ENCODE measurements at regions not wholly inside any gene's neighbourhood (a gene's known extent, or its start where the extent isn't known, plus 50 kb on each side); places are given as distances from the start of the nearest gene placed in this dataset.
"Not testable (repeated sequence)": the region's sequence is repeated elsewhere in the genome, so short reads cannot be mapped to it uniquely, and the experiment has no call there.

DNA sequence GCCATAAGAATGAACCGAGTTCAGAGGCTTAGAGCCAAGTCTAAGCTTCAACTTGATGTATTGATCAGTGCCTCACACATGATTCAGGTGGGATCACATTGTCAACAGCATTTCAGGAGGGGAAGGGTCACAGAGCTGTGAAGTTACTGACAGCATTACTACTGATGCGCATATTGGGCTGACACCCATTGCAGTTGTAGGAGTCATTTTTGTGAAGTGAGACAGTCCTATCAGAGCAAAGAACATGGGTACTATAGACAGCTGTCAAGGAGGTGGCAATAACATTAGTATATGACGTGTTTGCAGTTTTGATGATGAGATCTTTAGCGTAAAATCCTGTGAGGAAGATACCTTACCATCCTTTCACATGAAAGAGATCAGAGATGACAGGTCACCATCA, 206.0 kb upstream of the RBM19 start:
- Mint-ChIP-seq H3K27me3 (no peaks in the 10 kb centered on the region), H3K9me3 (no peaks in the 10 kb centered on the region), H3K4me3 (no peak overlapping the region), H3K27ac (no peak overlapping the region), H3K4me1 (ENCODE audit: low read depth) (no peaks in the 10 kb centered on the region), H3K36me3 (no peaks in the 10 kb centered on the region)
- DNase-seq = no peak
- POLR2A ChIA-PET = no interaction called here
- intact Hi-C loops (cut with micrococcal nuclease) = no loop called here
- CTCF ChIA-PET = no interaction called here

DNA sequence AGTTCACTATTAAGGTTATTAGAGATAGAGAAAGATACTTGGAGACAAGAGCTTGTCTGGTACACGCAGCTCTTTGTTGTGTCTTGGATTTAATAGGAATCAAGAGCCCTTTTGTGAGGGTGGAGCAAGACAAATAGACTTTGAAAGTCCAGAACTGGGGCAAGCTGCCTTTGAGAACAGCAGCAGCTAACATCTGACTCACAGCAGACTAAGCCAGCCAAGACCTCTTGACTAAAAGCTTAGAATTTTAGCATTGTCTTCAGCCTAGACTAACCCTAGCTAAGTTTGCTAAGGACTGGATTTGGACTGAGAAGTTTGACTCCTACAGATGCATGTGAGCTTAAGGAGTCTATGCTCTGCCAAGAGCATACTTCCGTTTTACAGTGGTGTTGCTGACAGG, 201.9 kb upstream of the RBM19 start:
- CTCF ChIA-PET = interaction anchor here (3.5 kb wide), 1 partner anchor 340 kb away, joined by 10 read pairs; no protein-coding TSS in a partner anchor
- POLR2A ChIA-PET = no interaction called here
- H3K4me1 Mint-ChIP-seq (ENCODE audit: low read depth) = no peaks in the 10 kb centered on the region

DNA sequence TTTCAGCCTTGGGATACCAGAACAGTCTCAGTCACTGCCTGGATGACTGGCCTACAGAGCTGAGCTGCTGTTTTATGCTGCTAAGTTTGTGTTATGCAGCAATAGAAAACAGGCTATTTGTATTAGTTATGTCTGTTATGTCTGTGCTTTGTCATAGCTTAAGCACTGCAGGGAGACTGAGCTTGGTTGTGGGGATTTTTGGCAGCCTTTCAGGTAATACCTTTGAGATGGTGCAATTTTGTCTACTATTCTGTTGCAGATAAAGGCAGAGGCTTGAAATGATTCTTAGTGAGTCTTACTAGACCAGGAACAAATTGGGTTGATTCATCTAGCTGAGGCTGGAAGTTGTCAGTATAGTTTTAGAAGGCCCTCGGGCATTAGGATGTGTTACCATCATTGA, 201.3 kb upstream of the RBM19 start:
- ChIA-PET CTCF (interaction anchor here (3.5 kb wide), 1 partner anchor 341 kb away, joined by 10 read pairs; no protein-coding TSS in a partner anchor), POLR2A (no interaction called here)
- no peak overlapping the region for H3K4me3 Mint-ChIP-seq
- H3K36me3 Mint-ChIP-seq = no peaks in the 10 kb centered on the region
- H3K9me3 Mint-ChIP-seq = no peaks in the 10 kb centered on the region
- intact Hi-C loops (cut with micrococcal nuclease) = no loop called here
- DNase-seq = no peak
- no peak overlapping the region for H3K27ac Mint-ChIP-seq
- H3K27me3 Mint-ChIP-seq = no peaks in the 10 kb centered on the region
- no peaks in the 10 kb centered on the region for H3K4me1 Mint-ChIP-seq (ENCODE audit: low read depth)

More for the DNA sequence above, 201.9 kb upstream of the RBM19 start:
- H3K27me3 Mint-ChIP-seq = no peaks in the 10 kb centered on the region
- DNase-seq = no peak
- no peaks in the 10 kb centered on the region for H3K36me3 Mint-ChIP-seq
- intact Hi-C loops (cut with micrococcal nuclease) = no loop called here
- no peaks in the 10 kb centered on the region for H3K9me3 Mint-ChIP-seq
- H3K27ac Mint-ChIP-seq = no peak overlapping the region
- H3K4me3 Mint-ChIP-seq = no peak overlapping the region

DNA sequence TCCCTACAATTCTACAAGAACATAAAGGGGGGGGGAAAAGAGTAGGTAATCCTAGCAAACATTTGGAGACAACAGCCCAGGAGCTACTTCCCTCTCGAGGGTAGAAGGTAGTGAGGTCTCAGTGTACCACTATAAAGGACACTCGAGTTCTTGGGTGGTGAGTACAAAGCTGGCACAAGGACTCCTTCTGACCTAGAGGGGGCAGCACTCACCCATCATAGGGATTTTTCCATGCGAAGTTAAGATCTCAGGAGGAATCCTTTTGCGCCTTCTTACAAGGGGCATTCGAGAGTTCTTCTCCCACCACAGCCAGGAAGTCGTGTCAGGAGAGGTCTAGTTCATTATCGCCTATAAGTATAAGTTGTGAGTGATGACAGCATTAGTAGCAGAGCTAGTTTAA, 200.2 kb upstream of the RBM19 start:
- Mint-ChIP-seq H3K9me3 (no peaks in the 10 kb centered on the region), H3K36me3 (no peaks in the 10 kb centered on the region), H3K4me3 (no peak overlapping the region), H3K27ac (no peak overlapping the region), H3K4me1 (ENCODE audit: low read depth) (no peaks in the 10 kb centered on the region), H3K27me3 (no peaks in the 10 kb centered on the region)
- POLR2A ChIA-PET = no interaction called here
- intact Hi-C loops (cut with micrococcal nuclease) = no loop called here
- CTCF ChIA-PET = interaction anchor here (0.9 to 3.5 kb wide), 2 partner anchors 13 to 342 kb away, joined by 3 to 10 read pairs; no protein-coding TSS in a partner anchor
- DNase-seq = no peak

DNA sequence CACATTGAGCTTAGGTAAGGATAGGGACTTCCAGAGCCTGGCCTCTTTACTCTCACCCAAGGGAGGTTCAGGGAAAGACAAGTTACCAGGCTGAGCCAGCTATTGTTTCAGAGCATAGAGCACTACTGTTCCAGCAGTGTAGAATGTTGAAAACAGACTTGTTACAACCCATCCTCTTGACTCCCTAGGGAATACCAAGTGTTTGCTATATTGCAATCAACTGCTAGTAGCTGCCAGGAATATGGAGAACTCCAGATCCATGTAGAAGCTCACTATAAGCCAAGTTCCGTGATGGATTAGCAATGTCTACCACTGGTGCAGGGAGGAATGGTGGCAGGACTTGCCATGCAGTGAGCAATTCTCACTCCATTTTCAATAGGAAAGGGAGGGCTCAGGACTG, 199.8 kb upstream of the RBM19 start:
- Mint-ChIP-seq H3K36me3 (no peaks in the 10 kb centered on the region), H3K9me3 (no peaks in the 10 kb centered on the region), H3K27me3 (no peaks in the 10 kb centered on the region), H3K27ac (no peak overlapping the region), H3K4me3 (no peak overlapping the region), H3K4me1 (ENCODE audit: low read depth) (no peaks in the 10 kb centered on the region)
- intact Hi-C loops (cut with micrococcal nuclease) = no loop called here
- DNase-seq = no peak
- CTCF ChIA-PET = interaction anchor here (3.5 kb wide), 1 partner anchor 342 kb away, joined by 10 read pairs; no protein-coding TSS in a partner anchor
- POLR2A ChIA-PET = no interaction called here

DNA sequence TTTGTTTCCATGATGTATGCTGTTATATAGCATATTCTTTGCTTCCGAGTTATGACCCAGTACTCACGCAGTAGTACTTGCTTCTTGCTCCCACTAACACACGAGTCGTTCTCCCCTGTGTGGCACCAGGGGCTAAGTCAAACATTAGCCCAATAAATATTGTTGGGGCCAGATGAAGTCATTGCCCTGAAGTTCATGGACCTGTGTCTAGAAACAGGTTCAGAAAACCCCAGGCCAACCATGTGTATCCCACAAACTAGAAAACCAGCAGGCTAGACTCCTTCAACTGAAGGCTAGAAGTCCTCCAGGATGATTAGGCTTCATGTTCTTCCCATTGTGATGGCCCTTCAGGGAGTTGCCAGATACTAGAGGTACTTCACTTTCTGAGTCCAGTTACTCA, 198.2 kb upstream of the RBM19 start:
- no peak overlapping the region for H3K4me3 Mint-ChIP-seq
- ChIA-PET POLR2A (no interaction called here), CTCF (no interaction called here)
- H3K4me1 Mint-ChIP-seq (ENCODE audit: low read depth) = no peaks in the 10 kb centered on the region
- no peak for DNase-seq
- H3K36me3 Mint-ChIP-seq = no peaks in the 10 kb centered on the region
- intact Hi-C loops (cut with micrococcal nuclease) = no loop called here
- H3K27me3 Mint-ChIP-seq = no peaks in the 10 kb centered on the region
- H3K27ac Mint-ChIP-seq = no peak overlapping the region
- no peaks in the 10 kb centered on the region for H3K9me3 Mint-ChIP-seq

DNA sequence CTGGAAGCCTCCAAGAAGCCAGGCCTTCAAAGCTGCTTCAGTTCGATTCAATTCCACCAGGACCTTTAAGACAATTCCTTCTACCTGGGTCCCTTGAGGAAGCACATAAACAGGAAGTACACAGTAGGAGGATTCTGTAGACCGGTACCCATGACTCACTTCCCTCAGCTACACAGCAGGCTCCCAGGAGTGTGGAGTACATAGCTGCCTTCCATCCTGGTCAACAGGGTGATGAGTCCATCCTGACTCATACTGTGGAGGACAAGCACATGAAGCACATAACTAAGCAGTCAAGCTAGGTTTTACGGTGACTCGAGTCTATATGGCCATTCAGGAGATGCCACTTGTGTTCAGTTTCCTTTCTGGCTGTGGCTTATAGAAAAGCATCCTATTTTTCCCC, 197.6 kb upstream of the RBM19 start:
- H3K27me3 Mint-ChIP-seq = no peaks in the 10 kb centered on the region
- ChIA-PET POLR2A (no interaction called here), CTCF (no interaction called here)
- H3K4me3 Mint-ChIP-seq = no peak overlapping the region
- intact Hi-C loops (cut with micrococcal nuclease) = no loop called here
- no peaks in the 10 kb centered on the region for H3K4me1 Mint-ChIP-seq (ENCODE audit: low read depth)
- DNase-seq = no peak
- H3K9me3 Mint-ChIP-seq = no peaks in the 10 kb centered on the region
- no peaks in the 10 kb centered on the region for H3K36me3 Mint-ChIP-seq
- no peak overlapping the region for H3K27ac Mint-ChIP-seq

DNA sequence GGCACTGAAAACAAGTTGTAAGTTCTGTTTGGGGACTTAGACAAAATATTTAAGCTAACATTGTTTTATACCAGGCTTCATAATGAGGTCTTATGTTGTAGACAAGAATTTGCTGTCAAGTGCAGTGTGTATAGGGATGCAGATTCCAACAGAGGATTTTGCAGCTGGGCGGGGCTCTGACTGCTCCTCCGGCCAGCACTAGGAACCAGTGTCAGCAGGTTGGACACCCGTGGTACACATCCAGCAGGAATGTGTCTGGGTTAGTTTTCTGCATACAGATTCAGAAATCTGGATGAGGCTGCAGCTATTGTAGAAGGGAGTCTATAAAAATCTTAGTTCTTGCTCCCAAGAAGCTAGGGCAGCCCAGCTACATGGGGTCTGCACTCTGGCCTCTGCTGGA, 194.3 kb upstream of the RBM19 start:
- no peak for DNase-seq
- ChIA-PET CTCF (no interaction called here), POLR2A (no interaction called here)
- Mint-ChIP-seq H3K36me3 (no peaks in the 10 kb centered on the region), H3K9me3 (no peaks in the 10 kb centered on the region), H3K27ac (no peak overlapping the region), H3K27me3 (no peaks in the 10 kb centered on the region), H3K4me1 (ENCODE audit: low read depth) (no peaks in the 10 kb centered on the region), H3K4me3 (no peak overlapping the region)
- intact Hi-C loops (cut with micrococcal nuclease) = no loop called here

DNA sequence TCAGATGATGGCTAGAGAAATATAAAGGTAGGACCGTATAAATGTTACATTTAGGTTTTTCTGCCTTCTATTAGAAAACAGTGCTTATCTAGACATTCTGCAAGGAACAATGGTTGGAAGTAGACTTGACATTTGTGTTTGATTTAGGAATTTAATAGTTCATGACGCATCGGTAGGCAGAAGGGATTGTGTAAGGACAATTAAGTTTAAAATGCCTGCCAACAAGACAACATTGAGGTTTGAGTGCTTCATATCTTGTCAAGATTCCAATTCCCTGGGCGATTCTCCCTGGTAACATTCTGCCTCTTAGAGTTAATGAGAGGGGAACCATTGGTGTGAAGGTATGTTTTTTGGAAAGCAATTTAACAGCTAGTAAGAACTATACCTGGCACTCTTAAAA, 186.8 kb upstream of the RBM19 start:
- DNase-seq = no peak
- POLR2A ChIA-PET = no interaction called here
- H3K4me3 Mint-ChIP-seq = no peak overlapping the region
- no peaks in the 10 kb centered on the region for H3K36me3 Mint-ChIP-seq
- H3K4me1 Mint-ChIP-seq (ENCODE audit: low read depth) = no peaks in the 10 kb centered on the region
- H3K27ac Mint-ChIP-seq = no peak overlapping the region
- H3K9me3 Mint-ChIP-seq = no peaks in the 10 kb centered on the region
- no peaks in the 10 kb centered on the region for H3K27me3 Mint-ChIP-seq
- CTCF ChIA-PET = interaction anchor here (1.1 kb wide), 1 partner anchor 14 kb away, joined by 3 read pairs; no protein-coding TSS in a partner anchor
- intact Hi-C loops (cut with micrococcal nuclease) = no loop called here

DNA sequence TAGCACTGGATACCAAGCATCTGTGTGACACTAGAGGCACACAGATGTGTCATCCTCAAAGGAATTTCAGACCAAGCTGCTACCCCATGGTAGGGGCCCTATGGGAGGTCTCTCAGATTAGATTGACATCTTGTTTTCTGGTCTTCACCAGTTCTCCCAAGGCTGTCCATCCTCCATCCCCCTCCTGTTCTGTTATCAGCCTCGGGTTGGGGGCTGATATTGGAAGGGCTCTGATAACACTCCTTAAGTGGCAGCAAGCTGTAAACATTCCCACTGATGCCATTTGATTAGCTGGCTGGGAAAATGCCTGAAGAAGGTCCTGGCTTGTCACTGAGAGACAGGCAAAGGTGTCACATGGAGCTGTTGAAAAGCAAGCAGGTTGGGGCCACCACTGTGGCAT, 185.9 kb upstream of the RBM19 start:
- no peak overlapping the region for H3K4me3 Mint-ChIP-seq
- H3K4me1 Mint-ChIP-seq (ENCODE audit: low read depth) = no peaks in the 10 kb centered on the region
- ChIA-PET CTCF (no interaction called here), POLR2A (no interaction called here)
- no peak overlapping the region for H3K27ac Mint-ChIP-seq
- intact Hi-C loops (cut with micrococcal nuclease) = no loop called here
- no peaks in the 10 kb centered on the region for H3K36me3 Mint-ChIP-seq
- no peaks in the 10 kb centered on the region for H3K27me3 Mint-ChIP-seq
- H3K9me3 Mint-ChIP-seq = no peaks in the 10 kb centered on the region
- DNase-seq = no peak

DNA sequence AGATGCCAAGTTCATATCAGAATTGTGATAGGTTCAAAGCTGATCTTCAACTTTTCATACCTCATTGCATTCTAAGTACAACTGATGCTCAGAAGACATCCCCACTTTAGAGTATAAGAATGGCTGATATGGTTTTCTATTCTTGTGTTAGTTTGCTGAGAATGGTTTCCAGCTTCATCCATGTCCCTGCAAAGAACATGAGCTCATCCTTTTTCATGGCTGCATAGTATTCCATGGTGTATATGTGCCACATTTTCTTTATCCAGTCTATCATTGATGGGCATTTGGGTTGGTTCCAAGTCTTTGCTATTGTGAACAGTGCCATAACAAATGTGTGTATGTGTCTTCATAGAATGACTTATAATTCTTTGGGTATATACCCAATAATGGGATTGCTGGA, 184.5 kb upstream of the RBM19 start:
- H3K27me3 Mint-ChIP-seq; H3K36me3 Mint-ChIP-seq; H3K4me3 Mint-ChIP-seq; intact Hi-C loops (cut with micrococcal nuclease); DNase-seq; H3K4me1 Mint-ChIP-seq (ENCODE audit: low read depth); H3K9me3 Mint-ChIP-seq; POLR2A ChIA-PET; CTCF ChIA-PET; H3K27ac Mint-ChIP-seq: not testable (repeated sequence)

DNA sequence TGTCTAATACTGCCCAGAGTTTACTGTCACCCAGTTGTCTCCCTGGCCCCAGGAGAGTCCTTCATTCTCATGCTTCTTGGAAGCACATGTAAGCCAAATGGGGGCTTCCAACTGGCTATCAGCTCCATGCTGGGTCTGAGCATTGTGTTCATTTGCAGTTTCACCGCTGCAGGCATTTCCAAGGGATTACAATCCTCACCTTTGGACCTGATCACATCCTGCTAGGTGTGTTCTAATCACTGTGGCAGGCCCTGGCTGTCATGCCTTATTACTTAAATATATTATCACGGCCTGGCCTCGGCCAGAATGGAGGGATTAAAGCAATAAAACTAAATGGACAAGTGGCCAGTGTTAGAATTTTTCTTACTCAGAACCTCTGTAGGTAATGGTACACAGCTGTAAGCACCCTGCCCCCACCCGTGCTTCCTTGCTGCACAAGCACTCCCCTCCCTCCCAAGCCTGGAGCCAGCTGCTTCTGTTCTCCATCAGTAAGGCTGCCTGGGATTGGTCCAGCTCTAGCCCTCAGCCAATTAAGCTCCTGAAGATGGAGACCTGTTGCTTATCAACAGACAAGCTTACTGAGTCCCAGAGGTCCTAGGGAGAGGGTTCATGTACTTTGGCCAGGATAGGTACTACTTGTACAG, 175.9 kb upstream of the RBM19 start:
- ChIA-PET CTCF (no interaction called here), POLR2A (no interaction called here)
- H3K36me3 Mint-ChIP-seq = no peaks in the 10 kb centered on the region
- H3K9me3 Mint-ChIP-seq = no peaks in the 10 kb centered on the region
- no peak overlapping the region for H3K27ac Mint-ChIP-seq
- no peak overlapping the region for H3K4me3 Mint-ChIP-seq
- H3K27me3 Mint-ChIP-seq = no peaks in the 10 kb centered on the region
- no peak for DNase-seq
- intact Hi-C loops (cut with micrococcal nuclease) = no loop called here
- no peaks in the 10 kb centered on the region for H3K4me1 Mint-ChIP-seq (ENCODE audit: low read depth)

DNA sequence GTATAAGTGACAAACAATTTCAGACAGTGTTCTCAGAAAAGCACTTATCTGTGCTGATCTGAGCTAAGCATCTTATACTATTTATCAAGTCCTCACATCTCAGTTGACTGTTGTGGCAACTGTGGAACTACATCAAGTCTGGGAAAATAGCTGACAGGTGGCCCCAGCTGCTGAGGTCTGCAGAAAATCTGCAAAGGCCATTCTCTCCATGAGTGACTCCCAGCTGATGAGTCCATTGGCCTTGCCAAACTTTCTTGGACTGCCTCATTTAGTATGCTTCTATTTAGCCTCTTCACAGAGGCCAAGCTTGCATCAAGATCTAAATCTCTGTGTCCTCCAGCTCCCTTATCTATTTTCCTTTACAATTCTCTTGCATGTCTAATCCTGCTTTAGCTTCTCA, 174.5 kb upstream of the RBM19 start:
- intact Hi-C loops (cut with micrococcal nuclease) = no loop called here
- no peaks in the 10 kb centered on the region for H3K4me1 Mint-ChIP-seq (ENCODE audit: low read depth)
- H3K27me3 Mint-ChIP-seq = no peaks in the 10 kb centered on the region
- no peak overlapping the region for H3K27ac Mint-ChIP-seq
- H3K36me3 Mint-ChIP-seq = no peaks in the 10 kb centered on the region
- DNase-seq = no peak
- POLR2A ChIA-PET = no interaction called here
- no peak overlapping the region for H3K4me3 Mint-ChIP-seq
- CTCF ChIA-PET = no interaction called here
- H3K9me3 Mint-ChIP-seq = no peaks in the 10 kb centered on the region

Measured in activated CD4-positive, alpha-beta memory T cell treated with anti-CD3 and anti-CD28 coated beads for 36 hours (primary cell).